CD14-positive monocyte (primary cell): ENCODE measurements at regions not wholly inside any gene's neighbourhood (a gene's known extent, or its start where the extent isn't known, plus 50 kb on each side); places are given as distances from the start of the nearest gene placed in this dataset.

Source experiments
- DNase-seq, 3 donors: peaks; one replicate each; pipeline ENCODE4 v3.0.0-alpha.2; 2011 to 2022
- H2AFZ ChIP-seq: 2 replicates; pipeline ENCODE4 v1.6.0; 2012; ENCODE audit warnings: mild to moderate bottlenecking, low read depth, low read length, inconsistent platforms; ENCODE audit not compliant: insufficient read depth, poor library complexity, severe bottlenecking
- H3K27ac ChIP-seq, 2 donors: 1 replicate in 1 of 2; 2 replicates in 1 of 2; pipeline ENCODE4 v1.5.1; 2012 to 2013; ENCODE audit warnings: low read length in 2 of 2, control low read depth in 1 of 2, inconsistent platforms in 1 of 2, low read depth in 1 of 2, mild to moderate bottlenecking in 1 of 2
- H3K27me3 ChIP-seq, 2 donors: one replicate each; pipeline versions ENCODE4 v1.6.0 to v1.6.1; 2011 to 2013; ENCODE audit warnings: low read length in 2 of 2; ENCODE audit not compliant: control insufficient read depth in 2 of 2, insufficient read depth in 2 of 2
- H3K36me3 ChIP-seq, 2 donors: replicated peaks in 1 of 2; 1 replicate in 1 of 2; 2 replicates in 1 of 2; pipeline versions ENCODE4 v1.5.1 to v1.6.1; 2012 to 2013; ENCODE audit warnings: low read length in 2 of 2, control low read depth in 1 of 2, inconsistent platforms in 1 of 2, mild to moderate bottlenecking in 1 of 2; ENCODE audit not compliant: insufficient read depth in 2 of 2, control insufficient read depth in 1 of 2
- H3K4me1 ChIP-seq, 2 donors: 1 replicate in 1 of 2; 2 replicates in 1 of 2; pipeline versions ENCODE4 v1.5.1 to v1.6.1; 2012 to 2013; ENCODE audit warnings: low read length in 2 of 2, control low read depth in 1 of 2, inconsistent platforms in 1 of 2, mild to moderate bottlenecking in 1 of 2, moderate library complexity in 1 of 2; ENCODE audit not compliant: insufficient read depth in 2 of 2, control insufficient read depth in 1 of 2
- H3K4me2 ChIP-seq: replicated peaks from 2 replicates; pipeline ENCODE3; 2012; ENCODE audit warnings: low read length, moderate library complexity, mild to moderate bottlenecking; ENCODE audit not compliant: poor library complexity, severe bottlenecking; ENCODE audit errors: extremely low read depth
- H3K4me3 ChIP-seq, 3 experiments: fragments of 200-600 bp in 1 of 3; sonication (generic) in 1 of 3; replicated peaks in 1 of 3; 1 replicate in 2 of 3; 2 replicates in 1 of 3; pipeline ENCODE4 v1.5.1; 2011 to 2013; ENCODE audit warnings: low read length in 3 of 3, mild to moderate bottlenecking in 3 of 3, control low read depth in 2 of 3, low read depth in 2 of 3, inconsistent platforms in 1 of 3, moderate library complexity in 1 of 3
- H3K79me2 ChIP-seq: 2 replicates; pipeline ENCODE4 v1.6.0; 2012; ENCODE audit warnings: mild to moderate bottlenecking, control low read depth, inconsistent platforms, low read length, moderate library complexity; ENCODE audit not compliant: insufficient read depth
- H3K9ac ChIP-seq: 2 replicates; pipeline ENCODE4 v1.6.0; 2017; ENCODE audit warnings: low read length, mild to moderate bottlenecking; ENCODE audit not compliant: insufficient read depth, poor library complexity, severe bottlenecking
- H3K9me3 ChIP-seq, 2 donors: replicated peaks in 1 of 2; 1 replicate in 1 of 2; 2 replicates in 1 of 2; pipeline versions ENCODE4 v1.5.1 to v1.6.1; 2012 to 2013; ENCODE audit warnings: low read length in 2 of 2, control low read depth in 1 of 2; ENCODE audit not compliant: control insufficient read depth in 1 of 2, insufficient read depth in 1 of 2
- H4K20me1 ChIP-seq: 2 replicates; pipeline ENCODE4 v1.6.0; 2012; ENCODE audit warnings: mild to moderate bottlenecking, low read length, control low read depth, moderate library complexity; ENCODE audit not compliant: insufficient read depth
- H3K27ac Mint-ChIP-seq, 7 donors: one replicate each; pipeline ENCODE4 v1.8.0; 2020; ENCODE audit warnings: mild to moderate bottlenecking in 7 of 7, mixed read lengths in 7 of 7, moderate library complexity in 6 of 7, inconsistent platforms in 2 of 7
- H3K27me3 Mint-ChIP-seq, 3 donors: one replicate each; pipeline ENCODE4 v1.8.0; 2021 to 2022; ENCODE audit warnings: low read depth in 3 of 3, mild to moderate bottlenecking in 3 of 3, mixed read lengths in 3 of 3, moderate library complexity in 3 of 3, inconsistent platforms in 1 of 3
- H3K36me3 Mint-ChIP-seq, 2 donors: one replicate each; pipeline ENCODE4 v1.8.0; 2020; ENCODE audit warnings: mixed read lengths in 2 of 2, inconsistent platforms in 1 of 2, mild to moderate bottlenecking in 1 of 2
- H3K4me1 Mint-ChIP-seq: one replicate; pipeline ENCODE4 v1.8.0; 2020; ENCODE audit warnings: mild to moderate bottlenecking, mixed read lengths
- H3K4me3 Mint-ChIP-seq, 2 donors: one replicate each; pipeline ENCODE4 v1.8.0; 2020; ENCODE audit warnings: mild to moderate bottlenecking in 2 of 2, mixed read lengths in 2 of 2, moderate library complexity in 1 of 2
- H3K9me3 Mint-ChIP-seq, 7 donors: one replicate each; pipeline ENCODE4 v1.8.0; 2020 to 2022; ENCODE audit warnings: mixed read lengths in 7 of 7, mild to moderate bottlenecking in 6 of 7, moderate library complexity in 6 of 7, inconsistent platforms in 2 of 7
- WGBS: methylation state at CpG from one replicate; pipeline ENCODE4 v1.1.5; 2013; ENCODE audit warnings: missing lambda C conversion rate; ENCODE audit not compliant: insufficient coverage; 5-methylcytosine and 5-hydroxymethylcytosine counted together
- intact Hi-C, 2 donors: fragments of 100-400 bp; cut with micrococcal nuclease; formaldehyde crosslinking; loops; one replicate each; pipeline versions ENCODE4 v1.15.0 to v1.15.1; 2023
- TF ChIP-seq, protein P1 (sequence below): fragments of 200-600 bp; IDR thresholded peaks from one replicate; pipeline ENCODE4 v1.8.0; 2022; ENCODE audit warnings: antibody characterized with exemption, mild to moderate bottlenecking

DNA sequence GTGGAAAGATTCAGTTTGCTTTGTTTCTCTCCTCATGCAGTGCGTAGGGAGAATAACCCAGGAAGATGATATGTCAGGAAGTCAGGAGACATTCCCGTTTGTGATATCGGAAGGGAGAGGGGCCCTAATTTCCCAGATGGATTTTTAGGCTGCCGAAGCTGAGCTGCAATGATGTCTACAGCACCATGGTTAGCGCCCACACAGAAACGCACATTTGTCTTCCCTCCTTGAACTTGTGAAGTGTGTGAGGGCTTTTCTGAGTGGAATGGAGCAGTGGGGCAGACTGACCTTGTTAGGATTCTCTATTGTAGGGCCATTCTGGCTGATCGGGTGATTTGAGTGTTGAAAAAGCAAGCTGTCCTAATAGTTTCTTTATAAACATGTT lies 191.3 kb upstream of the ARG1 start:
- 94% methylated on average over 6 of the region's 7 CpGs for WGBS
- Histone ChIP-seq H3K79me2 (no peaks in the 10 kb centered on the region), H3K9ac (no peak overlapping the region), H3K27me3 (no peaks in the 10 kb centered on the region), H3K27ac (no peak overlapping the region), H2AFZ (no peak overlapping the region), H3K4me1 (no peaks in the 10 kb centered on the region), H3K36me3 (no peaks in the 10 kb centered on the region), H3K4me3 (no peak overlapping the region), H4K20me1 (no peaks in the 10 kb centered on the region), H3K4me2 (no peak overlapping the region), H3K9me3 (peaks cover 0 to 3% of the 10 kb centered on the region in 2 donors)
- intact Hi-C loops, result no loop called here
- DNase-seq, result no peak
- no peaks in the 10 kb centered on the region for H3K36me3 Mint-ChIP-seq
- TF ChIP-seq, protein P1, sequence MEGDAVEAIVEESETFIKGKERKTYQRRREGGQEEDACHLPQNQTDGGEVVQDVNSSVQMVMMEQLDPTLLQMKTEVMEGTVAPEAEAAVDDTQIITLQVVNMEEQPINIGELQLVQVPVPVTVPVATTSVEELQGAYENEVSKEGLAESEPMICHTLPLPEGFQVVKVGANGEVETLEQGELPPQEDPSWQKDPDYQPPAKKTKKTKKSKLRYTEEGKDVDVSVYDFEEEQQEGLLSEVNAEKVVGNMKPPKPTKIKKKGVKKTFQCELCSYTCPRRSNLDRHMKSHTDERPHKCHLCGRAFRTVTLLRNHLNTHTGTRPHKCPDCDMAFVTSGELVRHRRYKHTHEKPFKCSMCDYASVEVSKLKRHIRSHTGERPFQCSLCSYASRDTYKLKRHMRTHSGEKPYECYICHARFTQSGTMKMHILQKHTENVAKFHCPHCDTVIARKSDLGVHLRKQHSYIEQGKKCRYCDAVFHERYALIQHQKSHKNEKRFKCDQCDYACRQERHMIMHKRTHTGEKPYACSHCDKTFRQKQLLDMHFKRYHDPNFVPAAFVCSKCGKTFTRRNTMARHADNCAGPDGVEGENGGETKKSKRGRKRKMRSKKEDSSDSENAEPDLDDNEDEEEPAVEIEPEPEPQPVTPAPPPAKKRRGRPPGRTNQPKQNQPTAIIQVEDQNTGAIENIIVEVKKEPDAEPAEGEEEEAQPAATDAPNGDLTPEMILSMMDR, result no peak
- no peak overlapping the region for H3K27ac Mint-ChIP-seq
- peaks cover 0 to 15% (median 6%) of the 10 kb centered on the region in 7 donors for H3K9me3 Mint-ChIP-seq
- peaks cover 11% of the 10 kb centered on the region for H3K4me1 Mint-ChIP-seq
- H3K27me3 Mint-ChIP-seq, result no peaks in the 10 kb centered on the region
- H3K4me3 Mint-ChIP-seq, result no peak overlapping the region

DNA sequence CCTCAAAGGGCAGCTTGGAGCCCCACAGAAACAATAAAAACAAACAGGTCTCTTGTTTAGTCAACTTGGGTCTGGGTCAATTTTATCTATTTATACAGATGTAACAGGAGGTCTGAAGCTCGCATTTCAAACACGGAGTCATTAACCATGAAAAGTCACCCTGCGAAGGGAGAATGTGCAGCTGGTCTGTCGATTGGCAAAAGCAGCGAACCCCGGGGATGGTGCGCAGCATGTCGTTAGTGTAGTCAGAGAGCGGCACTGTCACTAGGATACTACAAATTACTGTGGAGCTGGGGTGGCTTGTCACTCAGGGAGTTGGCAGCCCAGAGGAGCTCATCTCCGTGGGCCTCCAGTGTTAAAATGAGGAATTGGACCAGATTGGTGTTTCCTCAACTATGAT lies 190.4 kb upstream of the ARG1 start:
- H4K20me1 ChIP-seq, result no peaks in the 10 kb centered on the region
- peaks cover 0 to 3% of the 10 kb centered on the region in 2 donors for H3K9me3 ChIP-seq
- no peaks in the 10 kb centered on the region for H3K36me3 Mint-ChIP-seq
- DNase-seq, result no peak
- intact Hi-C loops, result no loop called here
- WGBS, result 95% methylated on average over 6 of the region's 10 CpGs
- no peaks in the 10 kb centered on the region for H3K79me2 ChIP-seq
- no peak overlapping the region for H3K4me3 ChIP-seq
- no peak overlapping the region for H3K27ac Mint-ChIP-seq
- no peak overlapping the region for H3K4me3 Mint-ChIP-seq
- no peaks in the 10 kb centered on the region for H3K27me3 Mint-ChIP-seq
- no peak overlapping the region for H3K4me2 ChIP-seq
- H3K9ac ChIP-seq, result no peak overlapping the region
- H3K4me1 ChIP-seq, result no peaks in the 10 kb centered on the region
- H3K27ac ChIP-seq, result no peak overlapping the region
- peaks cover 11% of the 10 kb centered on the region for H3K4me1 Mint-ChIP-seq
- no peak overlapping the region for H2AFZ ChIP-seq
- H3K36me3 ChIP-seq, result no peaks in the 10 kb centered on the region
- TF ChIP-seq, protein P1, result no peak
- H3K27me3 ChIP-seq, result no peaks in the 10 kb centered on the region
- peaks cover 0 to 15% (median 6%) of the 10 kb centered on the region in 7 donors for H3K9me3 Mint-ChIP-seq
